KBM-7 (cell line): ENCODE measurements at regions not wholly inside any gene's neighbourhood (a gene's known extent, or its start where the extent isn't known, plus 50 kb on each side); places are given as distances from the start of the nearest gene placed in this dataset.
"Not testable (repeated sequence)": the region's sequence is repeated elsewhere in the genome, so short reads cannot be mapped to it uniquely, and the experiment has no call there.

Source experiments
- DNase-seq: peaks from one replicate; pipeline ENCODE4 v3.0.0-alpha.2; 2015
- in situ Hi-C: fragments of 300-500 bp; cut with MboI; formaldehyde crosslinking; loops from 2 replicates; pipeline ENCODE4 v1.14.3; 2020; ENCODE audit warnings: low sequenced_read_pairs, low pct_unique_long_range_greater_than_20kb, mixed read lengths

- no peak for DNase-seq
- in situ Hi-C loops: no loop called here
These were observed 140.7 kb upstream of the NEDD9 start for GRCh38 chr6:11373208-11373607.

- DNase-seq: peak; percentile 41
- in situ Hi-C loops: not testable (repeated sequence)
These were observed 139.8 kb upstream of the NEDD9 start for GRCh38 chr6:11372186-11372790.

GRCh38 chr6:11370191-11371018, 137.9 kb upstream of the NEDD9 start:
- in situ Hi-C loops: no loop called here
- no peak for DNase-seq

DNA sequence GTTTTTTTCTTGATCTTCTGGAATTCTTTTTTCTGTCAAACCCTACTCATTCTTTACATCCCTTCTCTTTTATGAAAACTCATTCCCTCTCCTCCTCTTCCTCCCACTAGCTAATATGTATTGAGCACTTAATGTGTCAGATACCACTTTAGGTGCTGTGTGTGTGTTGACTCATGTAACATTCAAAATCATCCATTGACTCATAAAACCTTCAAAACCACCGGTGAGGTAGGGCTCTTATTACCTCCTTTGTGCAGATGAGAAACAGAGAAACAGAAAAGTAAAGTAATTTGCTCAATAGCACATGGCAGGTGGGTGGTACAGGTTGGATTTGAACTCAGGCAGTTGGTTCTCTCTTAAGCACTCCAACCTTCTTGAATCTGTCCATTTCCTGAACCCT, 136.3 kb upstream of the NEDD9 start:
- in situ Hi-C loops: no loop called here
- DNase-seq: no peak

GRCh38 chr6:11368264-11368663, 135.8 kb upstream of the NEDD9 start:
- in situ Hi-C loops: no loop called here
- no peak for DNase-seq

GRCh38 chr6:11367638-11368199, 135.3 kb upstream of the NEDD9 start:
- in situ Hi-C loops: no loop called here
- no peak for DNase-seq

GRCh38 chr6:11366934-11367637, 134.6 kb upstream of the NEDD9 start:
- in situ Hi-C loops: no loop called here
- no peak for DNase-seq

GRCh38 chr6:11366183-11366933, 133.9 kb upstream of the NEDD9 start:
- DNase-seq: no peak

GRCh38 chr6:11364971-11365397, 132.5 kb upstream of the NEDD9 start:
- in situ Hi-C loops: no loop called here
- no peak for DNase-seq

More at GRCh38 chr6:11366183-11366933, 133.9 kb upstream of the NEDD9 start:
- in situ Hi-C loops: no loop called here

GRCh38 chr6:11363881-11364576, 131.6 kb upstream of the NEDD9 start:
- in situ Hi-C loops: no loop called here

GRCh38 chr6:11362564-11362963, 130.1 kb upstream of the NEDD9 start:
- in situ Hi-C loops: no loop called here
- no peak for DNase-seq

More at GRCh38 chr6:11363881-11364576, 131.6 kb upstream of the NEDD9 start:
- no peak for DNase-seq

DNA sequence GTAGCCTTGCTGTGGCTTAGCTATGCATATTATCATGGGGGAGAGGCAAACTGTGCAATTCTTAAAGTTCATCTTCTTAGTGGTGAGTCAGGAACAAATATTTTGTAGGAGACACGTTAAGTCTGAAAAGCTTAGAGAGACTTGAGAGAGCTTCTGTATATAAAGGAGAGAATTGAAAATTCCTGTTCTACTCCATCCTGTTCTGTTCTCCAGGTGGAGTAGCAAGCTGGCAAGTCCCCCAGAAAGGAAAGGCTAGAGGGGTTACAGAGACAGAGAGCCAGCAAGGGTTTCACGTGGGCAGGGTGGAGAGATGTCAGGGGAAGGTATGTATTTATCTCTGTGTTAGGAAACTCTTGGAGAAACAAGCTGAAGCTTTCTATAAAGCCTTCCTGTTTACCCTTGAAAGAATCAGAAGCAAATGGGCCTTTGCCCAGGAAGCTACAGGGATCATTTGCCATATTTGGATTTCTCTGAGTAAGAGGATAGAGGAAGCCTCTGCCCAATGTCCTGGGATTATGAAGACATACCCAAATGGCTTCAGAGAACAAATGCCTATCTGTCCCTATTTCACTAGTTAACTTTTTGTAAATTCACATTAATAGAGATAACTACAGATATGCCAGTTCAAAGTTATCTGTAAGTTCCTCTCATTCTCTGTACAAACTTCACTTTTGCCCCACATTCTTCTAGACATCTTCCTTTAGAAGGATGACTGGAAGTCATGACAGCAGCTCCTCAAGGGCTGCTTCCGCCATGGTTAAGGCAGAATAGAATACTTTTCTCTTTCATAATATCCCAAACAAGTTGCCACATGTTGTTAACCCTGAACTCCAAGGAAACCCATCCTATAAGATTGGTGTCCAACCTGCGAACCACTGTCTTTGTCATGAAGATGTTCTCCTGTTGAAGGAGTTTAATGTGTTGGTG, 126.7 kb upstream of the NEDD9 start:
- DNase-seq: no peak
- in situ Hi-C loops: no loop called here

DNA sequence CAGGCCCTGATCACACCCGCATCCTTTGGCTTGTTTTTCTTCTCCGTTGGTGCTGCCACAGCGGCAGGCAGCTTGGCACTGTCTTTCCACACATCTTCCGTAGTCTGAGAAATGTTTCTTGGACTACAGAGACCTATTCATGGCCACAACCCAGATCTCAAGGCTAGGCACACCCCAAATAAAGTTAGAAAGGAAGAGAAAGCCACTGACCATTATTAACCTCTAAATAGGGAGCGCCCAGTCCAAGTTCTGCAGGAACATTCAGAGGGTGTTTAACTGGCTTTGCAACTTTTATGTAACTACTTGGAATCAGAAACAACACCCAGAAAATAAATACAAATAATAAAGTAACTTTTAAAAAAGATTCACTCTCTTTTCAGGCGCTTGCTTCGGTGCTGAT, 124.8 kb upstream of the NEDD9 start:
- in situ Hi-C loops: no loop called here
- DNase-seq: no peak

GRCh38 chr6:11356404-11357155, 124.1 kb upstream of the NEDD9 start:
- no peak for DNase-seq
- in situ Hi-C loops: no loop called here

- in situ Hi-C loops: no loop called here
- no peak for DNase-seq
These were observed 121.5 kb upstream of the NEDD9 start for GRCh38 chr6:11353921-11354389.

GRCh38 chr6:11350294-11350693, 117.8 kb upstream of the NEDD9 start:
- in situ Hi-C loops: no loop called here
- DNase-seq: no peak

GRCh38 chr6:11349880-11350279, 117.4 kb upstream of the NEDD9 start:
- in situ Hi-C loops: no loop called here

More at GRCh38 chr6:11349880-11350279, 117.4 kb upstream of the NEDD9 start:
- DNase-seq: no peak
